Hepatocyte (in vitro differentiated cells): ENCODE measurements at regions not wholly inside any gene's neighbourhood (a gene's known extent, or its start where the extent isn't known, plus 50 kb on each side); places are given as distances from the start of the nearest gene placed in this dataset.

Experiments used
- DNase-seq: peaks from one replicate; pipeline ENCODE4 v3.0.0-alpha.2; 2016; ENCODE audit warnings: low spot score
- H2AFZ ChIP-seq: fragments of 200-600 bp; sonication (generic); 2 replicates; pipeline ENCODE4 v1.6.0; 2016; ENCODE audit warnings: antibody characterized with exemption, mild to moderate bottlenecking
- H3K27ac ChIP-seq: fragments of 200-600 bp; sonication (generic); 2 replicates; pipeline ENCODE4 v1.5.1; 2016; ENCODE audit warnings: mild to moderate bottlenecking
- H3K27me3 ChIP-seq: fragments of 200-600 bp; sonication (generic); 2 replicates; pipeline ENCODE4 v1.6.1; 2016
- H3K36me3 ChIP-seq: fragments of 200-600 bp; sonication (generic); replicated peaks from 2 replicates; pipeline ENCODE4 v1.5.1; 2016; ENCODE audit warnings: low read depth; ENCODE audit not compliant: insufficient read depth
- H3K4me1 ChIP-seq: fragments of 200-600 bp; sonication (generic); 2 replicates; pipeline ENCODE4 v1.5.1; 2016; ENCODE audit warnings: mild to moderate bottlenecking, moderate library complexity; ENCODE audit not compliant: insufficient read depth
- H3K4me2 ChIP-seq: fragments of 200-600 bp; sonication (generic); 2 replicates; pipeline ENCODE4 v1.6.0; 2016
- H3K4me3 ChIP-seq: fragments of 200-600 bp; sonication (generic); 2 replicates; pipeline ENCODE4 v1.5.1; 2016; ENCODE audit warnings: mild to moderate bottlenecking
- H3K79me2 ChIP-seq: fragments of 200-600 bp; sonication (generic); 2 replicates; pipeline ENCODE4 v1.6.0; 2017; ENCODE audit warnings: mild to moderate bottlenecking
- H3K9me2 ChIP-seq: fragments of 200-600 bp; sonication (generic); replicated peaks from 2 replicates; pipeline ENCODE4 v1.6.0; 2017; ENCODE audit warnings: mild to moderate bottlenecking; ENCODE audit not compliant: insufficient read depth
- H3K9me3 ChIP-seq: fragments of 200-600 bp; sonication (generic); 2 replicates; pipeline ENCODE4 v1.5.1; 2016; ENCODE audit warnings: low read depth, mild to moderate bottlenecking
- H4K20me1 ChIP-seq: fragments of 200-600 bp; sonication (generic); 2 replicates; pipeline ENCODE4 v1.6.0; 2016; ENCODE audit warnings: mild to moderate bottlenecking; ENCODE audit not compliant: insufficient read depth, poor library complexity, severe bottlenecking
- EZH2 ChIP-seq: fragments of 200-600 bp; sonication (generic); IDR thresholded peaks from 2 replicates; pipeline ENCODE4 v1.6.1; 2016; ENCODE audit warnings: antibody characterized with exemption, mild to moderate bottlenecking, borderline replicate concordance
- EZH2phosphoT487 ChIP-seq: fragments of 200-600 bp; sonication (generic); IDR thresholded peaks from one replicate; pipeline ENCODE4 v1.6.1; 2018; ENCODE audit warnings: antibody characterized with exemption, mild to moderate bottlenecking, low read depth, moderate library complexity; ENCODE audit not compliant: unreplicated experiment, severe bottlenecking
- WGBS: methylation state at CpG from one replicate; pipeline ENCODE4 v1.1.6; 2016; ENCODE audit warnings: low lambda C conversion rate; ENCODE audit errors: missing lambda C conversion rate; 5-methylcytosine and 5-hydroxymethylcytosine counted together
- TF ChIP-seq, protein P1 (sequence below): fragments of 200-600 bp; sonication (generic); IDR thresholded peaks from 2 replicates; pipeline ENCODE4 v1.5.1; 2016; ENCODE audit warnings: antibody characterized with exemption, mild to moderate bottlenecking; ENCODE audit not compliant: poor library complexity

DNA sequence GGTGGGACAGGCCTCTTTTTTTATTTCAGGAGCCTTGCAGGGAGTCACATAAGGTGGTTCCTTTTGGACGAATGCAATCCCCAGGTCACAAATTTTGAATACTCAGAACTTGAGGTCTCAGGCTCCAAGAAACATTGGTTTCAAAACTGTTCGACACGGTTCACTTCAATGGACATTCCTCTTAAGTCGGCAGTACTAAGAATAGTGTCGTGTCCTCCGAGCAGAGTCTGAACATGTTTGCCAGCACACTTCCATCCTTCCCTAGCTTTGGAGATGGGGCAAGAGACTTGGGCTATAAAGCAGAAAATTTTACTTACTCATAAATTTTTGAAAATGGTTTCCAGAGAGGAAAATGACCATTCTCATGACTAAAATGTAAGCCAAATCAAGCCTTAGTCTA, 265.4 kb downstream of the THBS2 start:
- WGBS: 84% methylated on average over 6 of the region's 6 CpGs
- Histone ChIP-seq H3K79me2 (no peaks in the 10 kb centered on the region), H3K27ac (no peak overlapping the region)

DNA sequence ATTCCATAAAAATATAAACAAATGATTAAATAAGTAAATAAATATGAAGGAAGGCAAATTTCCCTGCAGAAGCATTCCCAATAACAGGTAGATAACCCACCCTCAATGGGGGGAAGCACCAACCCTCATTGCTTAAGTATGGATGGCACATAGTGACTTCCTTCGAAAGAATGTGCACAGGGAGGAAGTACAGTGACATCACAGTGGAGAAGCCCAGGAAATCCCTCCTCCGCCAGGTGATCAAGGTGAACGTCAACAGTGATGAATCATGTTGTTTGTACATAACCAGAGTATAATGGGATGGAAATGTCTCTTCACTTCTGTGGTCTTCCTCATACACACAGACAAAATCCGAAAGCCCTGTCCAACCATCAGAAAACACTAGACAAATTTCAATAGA, 267.9 kb downstream of the THBS2 start:
- H2AFZ ChIP-seq: no peak overlapping the region
- 87% methylated on average over 4 of the region's 4 CpGs for WGBS
- no peaks in the 10 kb centered on the region for H3K27me3 ChIP-seq
- H3K4me1 ChIP-seq: peaks cover 6% of the 10 kb centered on the region
- no peak overlapping the region for H3K4me3 ChIP-seq
- H4K20me1 ChIP-seq: no peaks in the 10 kb centered on the region
- no peaks in the 10 kb centered on the region for H3K79me2 ChIP-seq
- H3K9me2 ChIP-seq: no peaks in the 10 kb centered on the region
- H3K27ac ChIP-seq: no peak overlapping the region
- DNase-seq: no peak
- TF ChIP-seq EZH2: no peak
- TF ChIP-seq EZH2phosphoT487: no peak
- TF ChIP-seq, protein P1, sequence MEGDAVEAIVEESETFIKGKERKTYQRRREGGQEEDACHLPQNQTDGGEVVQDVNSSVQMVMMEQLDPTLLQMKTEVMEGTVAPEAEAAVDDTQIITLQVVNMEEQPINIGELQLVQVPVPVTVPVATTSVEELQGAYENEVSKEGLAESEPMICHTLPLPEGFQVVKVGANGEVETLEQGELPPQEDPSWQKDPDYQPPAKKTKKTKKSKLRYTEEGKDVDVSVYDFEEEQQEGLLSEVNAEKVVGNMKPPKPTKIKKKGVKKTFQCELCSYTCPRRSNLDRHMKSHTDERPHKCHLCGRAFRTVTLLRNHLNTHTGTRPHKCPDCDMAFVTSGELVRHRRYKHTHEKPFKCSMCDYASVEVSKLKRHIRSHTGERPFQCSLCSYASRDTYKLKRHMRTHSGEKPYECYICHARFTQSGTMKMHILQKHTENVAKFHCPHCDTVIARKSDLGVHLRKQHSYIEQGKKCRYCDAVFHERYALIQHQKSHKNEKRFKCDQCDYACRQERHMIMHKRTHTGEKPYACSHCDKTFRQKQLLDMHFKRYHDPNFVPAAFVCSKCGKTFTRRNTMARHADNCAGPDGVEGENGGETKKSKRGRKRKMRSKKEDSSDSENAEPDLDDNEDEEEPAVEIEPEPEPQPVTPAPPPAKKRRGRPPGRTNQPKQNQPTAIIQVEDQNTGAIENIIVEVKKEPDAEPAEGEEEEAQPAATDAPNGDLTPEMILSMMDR: no peak
- no peak overlapping the region for H3K4me2 ChIP-seq
- no peaks in the 10 kb centered on the region for H3K36me3 ChIP-seq
- no peaks in the 10 kb centered on the region for H3K9me3 ChIP-seq

More for the DNA sequence above, 265.4 kb downstream of the THBS2 start:
- Histone ChIP-seq H3K36me3 (no peaks in the 10 kb centered on the region), H3K9me2 (no peaks in the 10 kb centered on the region), H2AFZ (no peak overlapping the region), H3K4me3 (no peak overlapping the region), H3K4me1 (peaks cover 6% of the 10 kb centered on the region), H3K9me3 (no peaks in the 10 kb centered on the region), H4K20me1 (no peaks in the 10 kb centered on the region), H3K4me2 (no peak overlapping the region), H3K27me3 (no peaks in the 10 kb centered on the region)
- TF ChIP-seq EZH2: no peak
- TF ChIP-seq, protein P1: no peak
- TF ChIP-seq EZH2phosphoT487: no peak
- no peak for DNase-seq

DNA sequence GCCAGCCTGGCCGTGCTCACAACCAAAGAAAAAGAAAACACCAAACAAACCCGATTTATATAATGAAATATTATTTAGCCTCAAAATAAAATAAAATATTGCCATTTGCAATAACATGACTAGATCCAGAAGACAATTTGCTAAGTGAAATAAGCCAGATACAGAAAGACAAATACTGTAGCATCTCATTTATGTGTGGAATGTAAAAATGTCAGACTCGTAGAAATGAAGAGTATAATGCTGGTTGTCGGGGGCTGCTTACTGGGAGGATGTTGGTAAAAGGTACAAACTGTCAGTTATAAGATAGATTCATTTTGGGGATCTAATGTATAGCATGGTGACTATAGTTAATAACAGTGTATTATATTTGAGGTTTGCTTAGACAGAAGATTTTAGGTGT, 269.7 kb downstream of the THBS2 start:
- no peak for DNase-seq
- 71% methylated on average over 4 of the region's 4 CpGs for WGBS
- H3K9me2 ChIP-seq: no peaks in the 10 kb centered on the region
- no peak overlapping the region for H3K4me3 ChIP-seq
- H3K79me2 ChIP-seq: no peaks in the 10 kb centered on the region
- H3K4me1 ChIP-seq: no peaks in the 10 kb centered on the region
- no peak for TF ChIP-seq EZH2phosphoT487
- TF ChIP-seq, protein P1: no peak
- TF ChIP-seq EZH2: no peak
- H3K4me2 ChIP-seq: no peak overlapping the region
- H4K20me1 ChIP-seq: no peaks in the 10 kb centered on the region
- no peaks in the 10 kb centered on the region for H3K9me3 ChIP-seq
- no peak overlapping the region for H2AFZ ChIP-seq
- H3K27me3 ChIP-seq: no peaks in the 10 kb centered on the region
- no peaks in the 10 kb centered on the region for H3K36me3 ChIP-seq
- H3K27ac ChIP-seq: no peak overlapping the region

DNA sequence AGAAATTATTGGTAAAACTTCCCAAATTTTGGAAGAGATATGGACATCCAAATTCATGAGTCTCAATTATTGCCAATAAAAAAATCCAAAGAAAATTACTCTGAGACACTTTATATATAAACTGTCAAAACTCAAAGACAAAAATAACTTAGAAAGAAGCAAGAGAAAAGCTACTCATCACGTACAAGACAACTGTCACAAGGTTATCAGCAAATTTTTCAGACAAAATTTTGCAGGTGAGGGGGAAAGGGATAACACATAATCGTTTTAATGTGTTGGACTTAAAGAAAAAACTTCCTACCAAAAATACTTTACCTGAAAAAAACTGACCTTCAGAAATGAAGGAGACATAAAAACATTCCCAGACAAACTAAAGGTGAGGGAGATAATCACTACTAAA, 272.5 kb downstream of the THBS2 start:
- TF ChIP-seq EZH2phosphoT487: no peak
- TF ChIP-seq EZH2: no peak
- TF ChIP-seq, protein P1: no peak
- 77% methylated on average over 2 of the region's 2 CpGs for WGBS
- Histone ChIP-seq H3K79me2 (no peaks in the 10 kb centered on the region), H3K9me2 (no peaks in the 10 kb centered on the region), H3K9me3 (no peaks in the 10 kb centered on the region), H3K4me3 (no peak overlapping the region), H3K27ac (no peak overlapping the region), H3K27me3 (no peaks in the 10 kb centered on the region), H3K36me3 (no peaks in the 10 kb centered on the region), H4K20me1 (no peaks in the 10 kb centered on the region), H3K4me1 (no peaks in the 10 kb centered on the region), H2AFZ (no peak overlapping the region), H3K4me2 (no peak overlapping the region)
- no peak for DNase-seq
